T-helper 1 cell treated with Interleukin-12 subunit alpha and Interleukin-12 subunit beta and Interleukin-4 antibody, amounts not matched to agents 30 μg/mL and 1 μg/mL, for 36 hours (primary cell): ENCODE measurements at regions not wholly inside any gene's neighbourhood (a gene's known extent, or its start where the extent isn't known, plus 50 kb on each side); places are given as distances from the start of the nearest gene placed in this dataset.

Experiments
- H3K27ac Mint-ChIP-seq: one replicate; pipeline ENCODE4 v1.8.0; 2021; ENCODE audit warnings: mild to moderate bottlenecking, mixed read lengths
- H3K27me3 Mint-ChIP-seq: one replicate; pipeline ENCODE4 v1.8.0; 2021; ENCODE audit warnings: low read depth, mixed read lengths
- H3K36me3 Mint-ChIP-seq: one replicate; pipeline ENCODE4 v1.8.0; 2021; ENCODE audit warnings: low read depth, mixed read lengths
- H3K4me1 Mint-ChIP-seq: one replicate; pipeline ENCODE4 v1.8.0; 2021; ENCODE audit warnings: low read depth, mixed read lengths
- H3K4me3 Mint-ChIP-seq: one replicate; pipeline ENCODE4 v1.8.0; 2021; ENCODE audit warnings: mild to moderate bottlenecking, moderate library complexity, mixed read lengths
- H3K9me3 Mint-ChIP-seq: one replicate; pipeline ENCODE4 v1.8.0; 2021; ENCODE audit warnings: mixed read lengths

DNA sequence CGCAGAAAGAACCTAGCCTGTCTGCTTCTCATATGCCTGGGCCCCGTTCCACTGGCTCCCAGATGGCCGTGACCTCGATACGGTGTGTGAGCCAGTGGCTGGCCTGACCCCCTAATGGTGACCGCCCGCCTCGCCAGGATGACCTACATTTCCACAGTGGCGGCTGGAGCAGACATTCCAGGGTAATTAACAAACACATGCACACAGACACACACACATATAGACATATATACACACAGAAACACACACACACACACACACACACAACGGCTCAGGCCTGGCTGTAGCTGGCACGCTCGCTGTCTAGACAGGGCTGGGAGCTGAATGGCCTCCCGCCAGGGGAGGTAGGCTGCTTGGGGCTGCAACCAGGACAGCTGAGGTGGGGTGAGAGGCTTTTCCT lies 227.1 kb downstream of the ANKRD60 start:
- Mint-ChIP-seq H3K4me3 (no peak overlapping the region), H3K27ac (no peak overlapping the region), H3K9me3 (no peaks in the 10 kb centered on the region), H3K27me3 (peaks cover 14% of the 10 kb centered on the region), H3K4me1 (no peaks in the 10 kb centered on the region), H3K36me3 (no peaks in the 10 kb centered on the region)

DNA sequence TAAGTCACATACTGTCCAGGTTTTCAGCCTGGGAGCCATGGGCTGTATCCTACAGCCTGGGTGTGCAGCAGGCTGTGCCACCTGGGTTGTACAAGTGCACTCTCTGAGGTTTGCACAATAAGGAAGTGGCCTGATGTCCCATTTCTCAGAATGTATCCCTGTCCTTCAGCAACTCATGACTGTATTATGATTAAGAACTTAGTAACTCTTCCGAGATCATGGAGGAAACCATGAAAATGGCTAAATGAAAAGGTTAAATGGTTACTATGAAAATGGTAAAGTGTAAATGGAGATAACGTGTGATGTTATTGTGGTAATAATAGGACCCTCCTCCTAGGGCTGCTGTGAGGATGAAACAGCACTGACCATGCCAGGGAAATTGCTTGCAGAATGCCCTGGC lies 227.6 kb downstream of the ANKRD60 start:
- no peaks in the 10 kb centered on the region for H3K36me3 Mint-ChIP-seq
- H3K9me3 Mint-ChIP-seq, result no peaks in the 10 kb centered on the region
- peaks cover 14% of the 10 kb centered on the region for H3K27me3 Mint-ChIP-seq
- H3K27ac Mint-ChIP-seq, result no peak overlapping the region
- no peaks in the 10 kb centered on the region for H3K4me1 Mint-ChIP-seq
- no peak overlapping the region for H3K4me3 Mint-ChIP-seq

DNA sequence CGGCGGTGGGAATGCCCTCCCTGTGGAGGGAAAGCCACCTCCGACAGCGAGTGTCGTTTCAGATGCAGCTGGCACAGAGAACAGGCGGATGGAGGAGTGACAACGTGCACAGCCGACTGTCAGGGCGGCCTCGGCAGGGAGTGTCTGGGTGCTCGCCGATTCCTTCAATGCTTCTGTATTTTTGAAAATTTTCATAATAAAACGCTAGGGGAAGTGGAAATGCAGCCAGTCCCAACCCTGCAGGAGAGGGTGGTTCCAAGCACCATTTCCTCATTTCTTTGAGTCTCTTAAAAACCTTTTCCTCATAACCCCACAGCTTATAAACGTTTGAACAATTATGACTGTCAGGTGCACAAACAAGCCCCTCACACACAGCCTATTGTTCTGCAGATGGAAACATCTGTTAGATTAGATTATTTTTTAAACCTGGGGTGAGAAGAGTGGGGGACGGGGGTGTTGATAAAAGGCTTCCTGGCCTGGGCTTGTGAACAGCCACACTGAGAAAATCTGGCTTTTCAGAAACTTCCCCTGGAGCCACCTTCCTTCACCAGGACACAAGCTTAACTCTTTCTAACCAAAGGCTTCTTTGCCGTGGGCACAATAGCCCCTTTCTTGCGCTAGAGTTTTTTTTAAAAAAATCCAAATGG lies 228.9 kb downstream of the ANKRD60 start:
- Mint-ChIP-seq H3K4me3 (no peak overlapping the region), H3K27me3 (peaks cover 14% of the 10 kb centered on the region), H3K27ac (no peak overlapping the region), H3K36me3 (no peaks in the 10 kb centered on the region), H3K4me1 (no peaks in the 10 kb centered on the region), H3K9me3 (no peaks in the 10 kb centered on the region)

DNA sequence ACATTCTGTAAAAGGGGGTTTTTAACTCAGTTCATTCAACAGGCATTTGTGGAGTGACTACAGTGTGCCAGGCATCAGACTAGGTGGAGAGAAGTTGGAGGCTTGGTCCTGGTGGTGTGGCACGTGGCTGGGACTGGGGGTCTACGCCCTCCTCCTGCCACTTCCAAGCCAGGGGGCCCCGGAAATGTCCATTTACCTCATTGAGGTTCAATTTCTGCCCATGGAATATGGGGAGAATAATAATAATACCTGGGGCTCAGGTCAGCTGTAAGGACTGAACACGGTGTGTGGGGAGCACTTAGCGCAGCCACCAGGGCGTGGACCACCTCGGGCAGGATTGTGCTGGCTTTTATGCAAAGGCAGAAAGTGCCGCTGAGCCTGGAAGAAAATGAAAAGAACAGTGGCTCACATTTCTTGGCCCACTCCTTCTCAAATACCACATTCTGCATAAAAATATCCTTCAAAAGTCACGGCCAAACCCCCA lies 229.4 kb downstream of the ANKRD60 start:
- no peaks in the 10 kb centered on the region for H3K4me1 Mint-ChIP-seq
- H3K27ac Mint-ChIP-seq, result no peak overlapping the region
- no peaks in the 10 kb centered on the region for H3K9me3 Mint-ChIP-seq
- no peaks in the 10 kb centered on the region for H3K36me3 Mint-ChIP-seq
- H3K27me3 Mint-ChIP-seq, result peaks cover 14% of the 10 kb centered on the region
- H3K4me3 Mint-ChIP-seq, result no peak overlapping the region

DNA sequence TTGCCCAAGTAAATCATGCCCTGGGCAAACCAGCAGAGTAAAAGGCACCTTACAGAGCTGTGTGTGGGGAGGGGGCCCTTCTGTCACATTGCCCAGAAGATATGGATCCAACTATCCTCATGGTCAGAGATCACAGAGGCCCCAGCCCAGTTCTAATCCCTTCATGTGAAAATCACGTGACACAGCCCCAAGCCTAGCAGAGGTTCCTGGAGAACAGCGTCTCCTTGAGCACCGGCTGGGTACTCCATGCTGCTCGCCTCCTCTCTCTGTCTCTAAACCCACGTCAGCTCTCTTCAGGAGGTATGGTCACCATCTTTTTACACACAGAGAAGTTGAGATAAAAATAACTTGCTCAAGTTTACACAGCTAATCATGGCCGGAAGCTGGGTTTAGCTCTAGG lies 230.2 kb downstream of the ANKRD60 start:
- no peak overlapping the region for H3K4me3 Mint-ChIP-seq
- no peaks in the 10 kb centered on the region for H3K9me3 Mint-ChIP-seq
- no peak overlapping the region for H3K27ac Mint-ChIP-seq
- H3K36me3 Mint-ChIP-seq, result no peaks in the 10 kb centered on the region
- peaks cover 14% of the 10 kb centered on the region for H3K27me3 Mint-ChIP-seq
- no peaks in the 10 kb centered on the region for H3K4me1 Mint-ChIP-seq

DNA sequence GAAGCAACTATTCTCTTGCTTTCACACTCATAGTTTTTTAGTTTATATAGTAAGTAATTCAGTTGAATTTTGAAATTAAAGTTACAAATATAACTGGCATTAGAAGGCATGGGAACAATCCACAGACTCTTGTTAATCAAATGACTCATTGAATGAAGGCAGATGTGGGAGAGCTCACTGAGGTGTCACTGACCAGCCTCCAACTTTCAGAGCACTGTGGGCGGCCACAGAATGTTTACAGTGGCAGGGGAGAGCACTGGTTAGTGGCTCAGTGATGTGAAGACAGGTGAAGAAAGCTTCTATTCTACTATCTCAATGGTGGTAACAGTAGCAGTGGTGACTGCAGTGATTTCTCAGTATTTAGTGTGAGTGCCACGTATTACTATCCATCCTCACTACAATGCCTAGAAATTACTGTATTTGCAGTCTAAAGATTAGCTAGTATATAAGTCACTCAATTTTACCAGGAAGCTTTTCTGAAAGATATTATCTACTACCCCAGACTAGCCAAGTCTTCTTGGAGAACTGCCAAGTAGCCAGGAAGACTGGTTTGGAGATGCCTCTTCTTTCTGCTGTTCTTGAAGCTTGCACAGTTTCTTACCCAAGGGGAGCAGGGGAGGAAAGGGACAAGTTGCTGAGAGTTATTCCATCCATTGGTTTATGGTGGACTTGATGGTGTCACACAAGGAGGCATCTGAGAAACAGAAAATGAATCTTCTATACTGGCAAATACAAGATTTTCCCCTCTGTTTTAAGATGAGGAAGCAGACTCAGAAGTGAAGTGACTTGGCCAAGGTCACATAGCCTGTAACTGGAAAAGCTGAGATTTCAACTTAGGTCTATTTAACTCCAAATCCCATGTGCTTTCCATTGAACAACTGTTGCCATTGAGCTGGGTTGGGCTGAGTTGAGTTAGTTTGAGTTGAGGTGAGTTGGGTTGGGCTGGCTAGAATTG lies 231.2 kb downstream of the ANKRD60 start:
- Mint-ChIP-seq H3K27ac (no peak overlapping the region), H3K9me3 (no peaks in the 10 kb centered on the region), H3K36me3 (no peaks in the 10 kb centered on the region), H3K27me3 (peaks cover 14% of the 10 kb centered on the region), H3K4me1 (no peaks in the 10 kb centered on the region), H3K4me3 (no peak overlapping the region)

GRCh38 chr20:57996465-57996864 lies 232.0 kb downstream of the ANKRD60 start:
- peaks cover 14% of the 10 kb centered on the region for H3K27me3 Mint-ChIP-seq
- no peak overlapping the region for H3K4me3 Mint-ChIP-seq

GRCh38 chr20:57995381-57995977 lies 233.0 kb downstream of the ANKRD60 start:
- Mint-ChIP-seq H3K36me3 (no peaks in the 10 kb centered on the region), H3K27me3 (peaks cover 14% of the 10 kb centered on the region), H3K27ac (no peak overlapping the region), H3K9me3 (no peaks in the 10 kb centered on the region), H3K4me3 (no peak overlapping the region), H3K4me1 (no peaks in the 10 kb centered on the region)

More at GRCh38 chr20:57996465-57996864, 232.0 kb downstream of the ANKRD60 start:
- Mint-ChIP-seq H3K9me3 (no peaks in the 10 kb centered on the region), H3K36me3 (no peaks in the 10 kb centered on the region), H3K4me1 (no peaks in the 10 kb centered on the region), H3K27ac (no peak overlapping the region)

- Mint-ChIP-seq H3K27ac (no peak overlapping the region), H3K27me3 (peaks cover 18% of the 10 kb centered on the region), H3K9me3 (no peaks in the 10 kb centered on the region), H3K4me3 (no peak overlapping the region), H3K36me3 (no peaks in the 10 kb centered on the region), H3K4me1 (no peaks in the 10 kb centered on the region)
Observed at GRCh38 chr20:57993716-57994431, 234.6 kb downstream of the ANKRD60 start.

- Mint-ChIP-seq H3K27ac (no peak overlapping the region), H3K4me1 (no peaks in the 10 kb centered on the region), H3K9me3 (no peaks in the 10 kb centered on the region), H3K36me3 (no peaks in the 10 kb centered on the region), H3K27me3 (peaks cover 4% of the 10 kb centered on the region), H3K4me3 (no peak overlapping the region)
Observed at GRCh38 chr20:57991211-57991881, 237.1 kb downstream of the ANKRD60 start.

GRCh38 chr20:57990396-57990987 lies 238.0 kb downstream of the ANKRD60 start:
- H3K4me3 Mint-ChIP-seq, result no peak overlapping the region
- peaks cover 4% of the 10 kb centered on the region for H3K27me3 Mint-ChIP-seq
- no peaks in the 10 kb centered on the region for H3K9me3 Mint-ChIP-seq
- H3K36me3 Mint-ChIP-seq, result no peaks in the 10 kb centered on the region
- H3K27ac Mint-ChIP-seq, result no peak overlapping the region
- H3K4me1 Mint-ChIP-seq, result no peaks in the 10 kb centered on the region

GRCh38 chr20:57988828-57989227 lies 239.6 kb downstream of the ANKRD60 start:
- peaks cover 4% of the 10 kb centered on the region for H3K27me3 Mint-ChIP-seq
- H3K36me3 Mint-ChIP-seq, result no peaks in the 10 kb centered on the region
- no peak overlapping the region for H3K4me3 Mint-ChIP-seq
- H3K4me1 Mint-ChIP-seq, result no peaks in the 10 kb centered on the region
- no peaks in the 10 kb centered on the region for H3K9me3 Mint-ChIP-seq
- H3K27ac Mint-ChIP-seq, result no peak overlapping the region

GRCh38 chr20:57988422-57988821 lies 240.0 kb downstream of the ANKRD60 start:
- no peaks in the 10 kb centered on the region for H3K4me1 Mint-ChIP-seq
- H3K36me3 Mint-ChIP-seq, result no peaks in the 10 kb centered on the region
- no peak overlapping the region for H3K27ac Mint-ChIP-seq
- H3K4me3 Mint-ChIP-seq, result no peak overlapping the region
- H3K27me3 Mint-ChIP-seq, result peaks cover 4% of the 10 kb centered on the region
- no peaks in the 10 kb centered on the region for H3K9me3 Mint-ChIP-seq
